ENCODE measurements at regions not wholly inside any gene's neighbourhood (a gene's known extent, or its start where the extent isn't known, plus 50 kb on each side); places are given as distances from the start of the nearest gene placed in this dataset.

DNA sequence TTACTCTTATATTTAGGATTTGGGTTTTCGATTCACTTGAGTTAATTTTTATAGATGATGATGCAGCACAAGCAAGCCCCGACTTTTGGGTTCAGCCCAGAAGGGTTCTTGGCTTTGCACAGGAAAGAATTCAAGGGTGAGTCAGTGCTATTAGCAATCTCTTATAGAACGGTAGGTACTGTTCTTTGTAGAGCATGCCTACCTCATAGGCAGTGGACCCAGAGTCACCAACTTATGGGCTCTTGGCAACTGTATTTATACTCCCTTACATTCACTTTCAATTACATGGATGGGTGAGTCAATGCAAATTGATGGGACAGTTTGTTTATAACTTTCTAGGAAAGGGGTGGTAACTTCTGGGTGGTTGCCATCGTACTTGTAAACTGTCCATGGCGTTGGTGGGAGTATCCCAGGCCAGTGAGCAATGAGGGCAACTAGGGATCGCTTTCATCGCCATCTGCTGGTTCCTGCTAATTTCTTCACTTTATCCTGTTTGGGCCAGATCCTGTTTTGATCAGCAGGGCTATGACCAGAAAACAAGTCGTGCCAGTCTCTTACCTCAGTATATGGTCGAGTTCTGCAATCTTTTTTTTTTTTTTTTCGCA is 362.6 kb downstream of the CNTNAP4 start:
- Histone ChIP-seq H3K4me1 (ENCODE audit: insufficient read depth) (no peaks in the 10 kb centered on the region), H3K27ac (no peak overlapping the region), H3K4me3 (no peak overlapping the region), H3K27me3 (no peaks in the 10 kb centered on the region), H3K36me3 (no peaks in the 10 kb centered on the region), H3K9me3 (no peaks in the 10 kb centered on the region)
- intact Hi-C loops (cut with DNase I), result no loop called here
- 63 to 68% (median 65%) methylated on average over 10 of the region's 10 CpGs for WGBS, 3 donors
- DNase-seq, result no peak
- no peak for TF ChIP-seq EP300 (IDR thresholded peaks at IDR 0.05)
- TF ChIP-seq, protein P1, sequence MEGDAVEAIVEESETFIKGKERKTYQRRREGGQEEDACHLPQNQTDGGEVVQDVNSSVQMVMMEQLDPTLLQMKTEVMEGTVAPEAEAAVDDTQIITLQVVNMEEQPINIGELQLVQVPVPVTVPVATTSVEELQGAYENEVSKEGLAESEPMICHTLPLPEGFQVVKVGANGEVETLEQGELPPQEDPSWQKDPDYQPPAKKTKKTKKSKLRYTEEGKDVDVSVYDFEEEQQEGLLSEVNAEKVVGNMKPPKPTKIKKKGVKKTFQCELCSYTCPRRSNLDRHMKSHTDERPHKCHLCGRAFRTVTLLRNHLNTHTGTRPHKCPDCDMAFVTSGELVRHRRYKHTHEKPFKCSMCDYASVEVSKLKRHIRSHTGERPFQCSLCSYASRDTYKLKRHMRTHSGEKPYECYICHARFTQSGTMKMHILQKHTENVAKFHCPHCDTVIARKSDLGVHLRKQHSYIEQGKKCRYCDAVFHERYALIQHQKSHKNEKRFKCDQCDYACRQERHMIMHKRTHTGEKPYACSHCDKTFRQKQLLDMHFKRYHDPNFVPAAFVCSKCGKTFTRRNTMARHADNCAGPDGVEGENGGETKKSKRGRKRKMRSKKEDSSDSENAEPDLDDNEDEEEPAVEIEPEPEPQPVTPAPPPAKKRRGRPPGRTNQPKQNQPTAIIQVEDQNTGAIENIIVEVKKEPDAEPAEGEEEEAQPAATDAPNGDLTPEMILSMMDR (IDR thresholded peaks at IDR 0.05), result no peak
- TF ChIP-seq POLR2A (IDR thresholded peaks at IDR 0.05), result no peak

DNA sequence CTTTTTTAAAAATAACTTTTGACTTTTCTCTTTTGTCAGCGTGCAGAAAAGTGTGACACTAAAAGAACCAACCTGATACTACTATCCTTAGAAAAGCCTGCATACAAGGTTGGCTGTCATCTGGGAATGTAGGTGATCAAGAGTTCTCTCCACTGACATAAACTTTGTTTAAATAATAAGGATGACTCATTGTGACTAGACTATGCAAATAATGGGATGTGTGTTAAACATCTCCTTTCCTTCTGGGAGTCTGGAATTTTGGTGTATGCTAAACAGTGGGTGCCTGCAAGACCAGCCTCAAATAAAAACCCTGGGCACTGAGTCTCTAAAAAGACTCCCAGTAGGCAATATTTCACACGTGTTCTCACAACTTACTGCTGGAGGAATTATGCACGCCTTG is 373.4 kb downstream of the CNTNAP4 start:
- 79 to 86% (median 82%) methylated on average over 3 of the region's 3 CpGs for WGBS, 3 donors
- TF ChIP-seq, protein P1 (IDR thresholded peaks at IDR 0.05), result no peak
- no peak for TF ChIP-seq POLR2A (IDR thresholded peaks at IDR 0.05)
- no peak for TF ChIP-seq EP300 (IDR thresholded peaks at IDR 0.05)
- intact Hi-C loops (cut with DNase I), result no loop called here

DNA sequence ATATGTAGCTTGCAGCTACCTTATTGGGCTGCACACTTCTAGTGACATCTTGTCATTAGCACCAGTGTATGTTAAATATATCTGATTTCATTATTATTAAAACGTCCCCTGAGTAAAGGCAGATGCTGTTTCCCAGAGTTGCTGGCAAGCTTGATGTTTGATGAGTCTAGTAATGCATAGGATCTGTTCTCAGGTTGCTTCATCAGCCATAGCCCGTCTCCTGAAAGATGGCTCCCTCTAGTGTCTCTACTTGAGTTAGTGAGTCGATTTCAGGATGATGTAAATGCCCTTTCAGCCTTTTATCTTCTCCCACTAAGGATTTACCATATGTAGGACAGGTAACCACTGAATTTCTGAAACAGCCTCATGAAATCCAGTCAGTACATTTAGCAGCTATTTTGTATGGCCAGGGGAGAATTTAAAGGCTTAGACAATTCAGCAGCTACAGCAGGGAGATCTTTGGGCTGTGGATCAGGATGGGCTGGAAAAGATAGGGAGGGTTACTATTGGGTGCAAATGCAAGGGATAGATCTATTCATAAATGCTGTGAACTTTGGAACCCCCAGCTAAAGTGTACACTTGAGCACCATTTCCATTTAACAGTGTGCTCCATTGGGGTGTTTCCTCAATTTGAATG is 376.3 kb downstream of the CNTNAP4 start:
- no peak for DNase-seq
- Histone ChIP-seq H3K4me3 (no peak overlapping the region), H3K27me3 (no peaks in the 10 kb centered on the region), H3K4me1 (ENCODE audit: insufficient read depth) (no peaks in the 10 kb centered on the region), H3K36me3 (no peaks in the 10 kb centered on the region), H3K9me3 (no peaks in the 10 kb centered on the region), H3K27ac (no peak overlapping the region)
- intact Hi-C loops (cut with DNase I), result no loop called here
- 0 to 1% (median 1%) methylated on average over 3 of the region's 3 CpGs for WGBS, 3 donors
- TF ChIP-seq EP300 (IDR thresholded peaks at IDR 0.05) (no peak), POLR2A (IDR thresholded peaks at IDR 0.05) (no peak)
- TF ChIP-seq, protein P1 (IDR thresholded peaks at IDR 0.05), result no peak

More for the DNA sequence above, 373.4 kb downstream of the CNTNAP4 start:
- H3K9me3 ChIP-seq, result no peaks in the 10 kb centered on the region
- no peaks in the 10 kb centered on the region for H3K36me3 ChIP-seq
- no peaks in the 10 kb centered on the region for H3K27me3 ChIP-seq
- no peak overlapping the region for H3K27ac ChIP-seq
- no peaks in the 10 kb centered on the region for H3K4me1 ChIP-seq (ENCODE audit: insufficient read depth)
- no peak overlapping the region for H3K4me3 ChIP-seq
- DNase-seq, result no peak

DNA sequence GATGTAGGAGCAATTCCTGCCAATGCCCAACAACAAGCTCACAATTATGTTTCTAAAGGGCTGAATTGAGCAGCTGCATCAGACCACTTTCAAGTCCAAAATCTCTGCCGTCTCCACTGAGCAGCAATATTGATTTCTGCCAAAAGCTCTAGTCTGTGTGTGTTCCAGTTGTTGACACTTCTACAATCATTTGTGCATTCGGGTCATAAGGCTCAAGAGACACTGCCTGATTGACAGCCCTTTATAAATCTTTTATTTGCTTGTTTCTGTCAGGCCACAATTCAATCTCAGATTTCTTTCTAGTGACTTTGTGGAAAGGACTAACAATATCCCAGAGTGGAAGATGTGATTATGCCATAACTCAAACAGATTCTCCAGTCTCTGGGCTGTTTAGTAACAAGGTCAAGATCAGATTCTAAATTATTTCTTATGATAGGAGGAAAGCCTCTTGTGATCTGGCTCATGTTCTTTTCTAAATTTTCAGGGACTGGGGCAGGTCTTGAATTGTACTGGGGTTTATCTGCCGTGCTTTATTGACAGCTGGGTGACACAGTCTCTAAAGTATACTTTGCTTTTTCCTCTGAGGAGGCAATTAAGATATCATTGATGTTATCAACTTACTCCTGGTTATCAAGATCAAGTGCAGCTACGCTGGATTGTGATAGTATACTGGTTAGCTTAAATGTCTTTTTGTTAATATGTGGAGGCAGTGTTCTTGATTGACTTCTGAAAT is 377.1 kb downstream of the CNTNAP4 start:
- 60 to 74% (median 69%) methylated on average over 4 of the region's 4 CpGs for WGBS, 3 donors
- Histone ChIP-seq H3K9me3 (no peaks in the 10 kb centered on the region), H3K4me1 (ENCODE audit: insufficient read depth) (no peaks in the 10 kb centered on the region), H3K4me3 (no peak overlapping the region), H3K27me3 (no peaks in the 10 kb centered on the region), H3K36me3 (no peaks in the 10 kb centered on the region), H3K27ac (no peak overlapping the region)
- TF ChIP-seq EP300 (IDR thresholded peaks at IDR 0.05), result no peak
- TF ChIP-seq, protein P1 (IDR thresholded peaks at IDR 0.05), result no peak
- no peak for TF ChIP-seq POLR2A (IDR thresholded peaks at IDR 0.05)
- intact Hi-C loops (cut with DNase I), result no loop called here
- DNase-seq, result no peak
